Adrenal gland (tissue), 5 donors: ENCODE measurements at regions not wholly inside any gene's neighbourhood (a gene's known extent, or its start where the extent isn't known, plus 50 kb on each side); places are given as distances from the start of the nearest gene placed in this dataset.

Source experiments
- POLR2A ChIP-seq, 2 donors: fragments of 450-650 bp; IDR thresholded peaks; one replicate each; pipeline ENCODE4 v1.6.1; 2017; ENCODE audit warnings: antibody characterized with exemption in 2 of 2, mild to moderate bottlenecking in 2 of 2, moderate library complexity in 1 of 2
- TF ChIP-seq, protein P1 (sequence below), 6 experiments: fragments of 450-650 bp in 4 of 6; fragments of 200-600 bp in 2 of 6; sonication (generic) in 1 of 6; IDR thresholded peaks; 1 replicate in 5 of 6; 2 replicates in 1 of 6; pipeline versions ENCODE4 v1.5.1 to v1.8.0; 2016 to 2021; ENCODE audit warnings: antibody characterized with exemption in 6 of 6, mild to moderate bottlenecking in 2 of 6, moderate library complexity in 1 of 6
- donor health status: DM: no; HTN: no; CAD: no.

DNA sequence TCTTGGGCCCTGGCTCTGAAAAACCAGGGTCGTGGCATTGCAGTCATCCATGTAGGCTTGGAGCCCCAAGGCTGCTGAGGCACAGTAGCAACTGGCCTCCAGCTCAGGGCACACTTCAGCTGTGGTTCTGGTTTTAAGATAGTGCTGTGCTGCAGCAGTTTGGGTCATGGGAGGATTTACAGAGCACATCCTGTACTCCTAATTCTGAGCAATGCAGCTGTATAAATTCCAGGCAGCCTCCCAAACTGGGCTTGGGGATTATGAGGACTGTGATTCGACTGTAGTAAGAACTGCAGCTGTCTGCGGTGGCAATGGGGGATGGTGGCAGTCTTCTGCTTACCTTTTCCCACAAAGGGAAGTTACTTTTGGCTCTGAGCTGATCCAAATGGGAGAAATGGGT is 536.3 kb upstream of the GCFC2 start:
- TF ChIP-seq, protein P1, sequence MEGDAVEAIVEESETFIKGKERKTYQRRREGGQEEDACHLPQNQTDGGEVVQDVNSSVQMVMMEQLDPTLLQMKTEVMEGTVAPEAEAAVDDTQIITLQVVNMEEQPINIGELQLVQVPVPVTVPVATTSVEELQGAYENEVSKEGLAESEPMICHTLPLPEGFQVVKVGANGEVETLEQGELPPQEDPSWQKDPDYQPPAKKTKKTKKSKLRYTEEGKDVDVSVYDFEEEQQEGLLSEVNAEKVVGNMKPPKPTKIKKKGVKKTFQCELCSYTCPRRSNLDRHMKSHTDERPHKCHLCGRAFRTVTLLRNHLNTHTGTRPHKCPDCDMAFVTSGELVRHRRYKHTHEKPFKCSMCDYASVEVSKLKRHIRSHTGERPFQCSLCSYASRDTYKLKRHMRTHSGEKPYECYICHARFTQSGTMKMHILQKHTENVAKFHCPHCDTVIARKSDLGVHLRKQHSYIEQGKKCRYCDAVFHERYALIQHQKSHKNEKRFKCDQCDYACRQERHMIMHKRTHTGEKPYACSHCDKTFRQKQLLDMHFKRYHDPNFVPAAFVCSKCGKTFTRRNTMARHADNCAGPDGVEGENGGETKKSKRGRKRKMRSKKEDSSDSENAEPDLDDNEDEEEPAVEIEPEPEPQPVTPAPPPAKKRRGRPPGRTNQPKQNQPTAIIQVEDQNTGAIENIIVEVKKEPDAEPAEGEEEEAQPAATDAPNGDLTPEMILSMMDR (IDR thresholded peaks at IDR 0.05), result no peak
- TF ChIP-seq POLR2A (IDR thresholded peaks at IDR 0.05), result no peak
